ENCODE measurements at regions not wholly inside any gene's neighbourhood (a gene's known extent, or its start where the extent isn't known, plus 50 kb on each side); places are given as distances from the start of the nearest gene placed in this dataset.

DNA sequence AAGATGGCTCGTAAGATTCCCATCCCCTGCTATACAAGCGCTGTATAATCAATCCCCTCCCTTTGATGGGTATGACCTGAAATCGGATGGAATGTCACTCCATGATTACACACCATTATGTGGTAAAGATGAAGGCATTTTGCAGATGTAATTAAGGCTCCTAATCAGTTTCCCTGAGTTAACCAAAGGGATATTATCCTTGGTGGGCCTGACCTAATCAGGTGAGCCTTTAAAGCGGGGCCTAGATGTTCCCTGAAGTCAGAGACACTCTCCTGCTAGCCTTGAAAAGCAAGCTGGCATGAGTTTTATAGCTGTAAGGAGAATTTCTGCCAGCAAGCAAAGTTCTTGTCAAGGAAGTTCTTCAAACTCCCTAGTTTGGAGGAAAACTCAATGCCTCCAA is 223.8 kb upstream of the FN1 start:
- H2AFZ ChIP-seq (ENCODE audit: low read length), result no peak overlapping the region
- no peak overlapping the region for H3K27ac ChIP-seq (ENCODE audit: low read length)
- intact Hi-C loops (cut with micrococcal nuclease), result no loop called here
- ATAC-seq (no peak), DNase-seq (no peak)
- H3K27me3 ChIP-seq (ENCODE audit: low read length), result no peaks in the 10 kb centered on the region
- no peak for TF ChIP-seq EZH2phosphoT487 (IDR thresholded peaks at IDR 0.05; ENCODE audit: borderline replicate concordance, low read length)
- TF ChIP-seq EZH2 (IDR thresholded peaks at IDR 0.05; ENCODE audit: low read length, unreplicated experiment), result no peak
- TF ChIP-seq, protein P1, sequence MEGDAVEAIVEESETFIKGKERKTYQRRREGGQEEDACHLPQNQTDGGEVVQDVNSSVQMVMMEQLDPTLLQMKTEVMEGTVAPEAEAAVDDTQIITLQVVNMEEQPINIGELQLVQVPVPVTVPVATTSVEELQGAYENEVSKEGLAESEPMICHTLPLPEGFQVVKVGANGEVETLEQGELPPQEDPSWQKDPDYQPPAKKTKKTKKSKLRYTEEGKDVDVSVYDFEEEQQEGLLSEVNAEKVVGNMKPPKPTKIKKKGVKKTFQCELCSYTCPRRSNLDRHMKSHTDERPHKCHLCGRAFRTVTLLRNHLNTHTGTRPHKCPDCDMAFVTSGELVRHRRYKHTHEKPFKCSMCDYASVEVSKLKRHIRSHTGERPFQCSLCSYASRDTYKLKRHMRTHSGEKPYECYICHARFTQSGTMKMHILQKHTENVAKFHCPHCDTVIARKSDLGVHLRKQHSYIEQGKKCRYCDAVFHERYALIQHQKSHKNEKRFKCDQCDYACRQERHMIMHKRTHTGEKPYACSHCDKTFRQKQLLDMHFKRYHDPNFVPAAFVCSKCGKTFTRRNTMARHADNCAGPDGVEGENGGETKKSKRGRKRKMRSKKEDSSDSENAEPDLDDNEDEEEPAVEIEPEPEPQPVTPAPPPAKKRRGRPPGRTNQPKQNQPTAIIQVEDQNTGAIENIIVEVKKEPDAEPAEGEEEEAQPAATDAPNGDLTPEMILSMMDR (conservative IDR thresholded peaks at IDR 0.05; ENCODE audit: low read depth, low read length), result no peak
- no peaks in the 10 kb centered on the region for H4K20me1 ChIP-seq (ENCODE audit: low read length)
- H3K36me3 ChIP-seq (ENCODE audit: low read depth, low read length), result no peaks in the 10 kb centered on the region
- H3K4me1 ChIP-seq (ENCODE audit: insufficient read depth, low read length), result peaks cover 21% of the 10 kb centered on the region
- no peaks in the 10 kb centered on the region for H3K9me2 ChIP-seq (replicated peaks; ENCODE audit: low read length)
- POLR2A ChIA-PET (ENCODE audit: unreplicated experiment), result no interaction called here
- no peaks in the 10 kb centered on the region for H3K79me2 ChIP-seq (ENCODE audit: low read length)
- no peaks in the 10 kb centered on the region for H3F3A ChIP-seq (ENCODE audit: low read length, unreplicated experiment)
- no peak overlapping the region for H3K9ac ChIP-seq (ENCODE audit: low read length)
- BruUV-seq (replicated peaks), result no TSS peak
- CTCF ChIA-PET, result no interaction called here
- no peak overlapping the region for H3K4me2 ChIP-seq (ENCODE audit: low read length)
- H3K9me3 ChIP-seq (ENCODE audit: low read length), result no peaks in the 10 kb centered on the region
- no peak overlapping the region for H3K4me3 ChIP-seq (ENCODE audit: low read length)

DNA sequence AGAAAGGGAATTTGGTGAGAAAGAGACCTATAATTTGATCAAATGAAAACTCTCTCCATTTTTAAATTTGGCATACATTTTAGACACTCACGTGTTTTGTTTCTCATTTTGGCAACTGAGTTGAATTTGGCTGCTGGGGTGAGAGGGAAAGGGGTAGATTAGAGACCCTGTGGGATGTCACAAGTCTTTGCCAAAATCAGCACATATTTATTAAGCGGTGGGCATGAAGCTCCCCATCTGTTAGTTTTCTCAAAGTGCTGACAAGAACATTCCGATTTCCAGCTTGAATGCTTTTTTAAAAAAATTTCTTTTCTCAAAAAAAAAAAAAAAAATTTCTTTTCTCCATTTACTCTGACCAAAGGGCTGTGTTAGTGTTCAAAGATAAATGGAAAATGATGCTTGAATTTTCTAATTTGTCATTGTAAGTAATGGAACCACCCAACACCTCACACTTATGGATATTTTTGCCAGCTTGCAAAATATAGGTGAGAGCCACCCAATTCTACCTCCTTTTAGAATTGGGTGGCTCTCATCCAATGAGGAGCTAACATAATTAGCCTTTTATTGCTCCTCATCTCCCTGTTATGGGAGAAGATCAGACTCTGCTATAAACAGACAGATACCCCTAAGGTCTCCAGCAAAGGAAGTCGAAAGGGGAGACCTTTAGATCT is 222.9 kb upstream of the FN1 start:
- no peak for DNase-seq
- Histone ChIP-seq H3K27ac (ENCODE audit: low read length) (no peak overlapping the region), H4K20me1 (ENCODE audit: low read length) (no peaks in the 10 kb centered on the region)

More for the DNA sequence above, 222.9 kb upstream of the FN1 start:
- no peaks in the 10 kb centered on the region for H3K79me2 ChIP-seq (ENCODE audit: low read length)
- no peak overlapping the region for H3K9ac ChIP-seq (ENCODE audit: low read length)
- intact Hi-C loops (cut with micrococcal nuclease), result loop anchor here (1.0 kb wide), 1 partner anchor 43 kb away; no protein-coding TSS in a partner anchor
- H3K36me3 ChIP-seq (ENCODE audit: low read depth, low read length), result no peaks in the 10 kb centered on the region
- H3K9me3 ChIP-seq (ENCODE audit: low read length), result no peaks in the 10 kb centered on the region
- ATAC-seq, result no peak
- H3K27me3 ChIP-seq (ENCODE audit: low read length), result no peaks in the 10 kb centered on the region
- no peaks in the 10 kb centered on the region for H3F3A ChIP-seq (ENCODE audit: low read length, unreplicated experiment)
- CTCF ChIA-PET, result no interaction called here
- H3K4me1 ChIP-seq (ENCODE audit: insufficient read depth, low read length), result peaks cover 14% of the 10 kb centered on the region
- no peaks in the 10 kb centered on the region for H3K9me2 ChIP-seq (replicated peaks; ENCODE audit: low read length)
- H3K4me3 ChIP-seq (ENCODE audit: low read length), result no peak overlapping the region
- H3K4me2 ChIP-seq (ENCODE audit: low read length), result no peak overlapping the region
- POLR2A ChIA-PET (ENCODE audit: unreplicated experiment), result interaction anchor here (0.6 kb wide), 1 partner anchor 317 kb away, joined by 3 read pairs; no protein-coding TSS in a partner anchor
- TF ChIP-seq, protein P1 (conservative IDR thresholded peaks at IDR 0.05; ENCODE audit: low read depth, low read length), result no peak
- TF ChIP-seq EZH2 (IDR thresholded peaks at IDR 0.05; ENCODE audit: low read length, unreplicated experiment) (no peak), EZH2phosphoT487 (IDR thresholded peaks at IDR 0.05; ENCODE audit: borderline replicate concordance, low read length) (no peak)
- BruUV-seq (replicated peaks), result no TSS peak
- no peak overlapping the region for H2AFZ ChIP-seq (ENCODE audit: low read length)
